ENCODE measurements at regions not wholly inside any gene's neighbourhood (a gene's known extent, or its start where the extent isn't known, plus 50 kb on each side); places are given as distances from the start of the nearest gene placed in this dataset.
"Not testable (repeated sequence)": the region's sequence is repeated elsewhere in the genome, so short reads cannot be mapped to it uniquely, and the experiment has no call there.

DNA sequence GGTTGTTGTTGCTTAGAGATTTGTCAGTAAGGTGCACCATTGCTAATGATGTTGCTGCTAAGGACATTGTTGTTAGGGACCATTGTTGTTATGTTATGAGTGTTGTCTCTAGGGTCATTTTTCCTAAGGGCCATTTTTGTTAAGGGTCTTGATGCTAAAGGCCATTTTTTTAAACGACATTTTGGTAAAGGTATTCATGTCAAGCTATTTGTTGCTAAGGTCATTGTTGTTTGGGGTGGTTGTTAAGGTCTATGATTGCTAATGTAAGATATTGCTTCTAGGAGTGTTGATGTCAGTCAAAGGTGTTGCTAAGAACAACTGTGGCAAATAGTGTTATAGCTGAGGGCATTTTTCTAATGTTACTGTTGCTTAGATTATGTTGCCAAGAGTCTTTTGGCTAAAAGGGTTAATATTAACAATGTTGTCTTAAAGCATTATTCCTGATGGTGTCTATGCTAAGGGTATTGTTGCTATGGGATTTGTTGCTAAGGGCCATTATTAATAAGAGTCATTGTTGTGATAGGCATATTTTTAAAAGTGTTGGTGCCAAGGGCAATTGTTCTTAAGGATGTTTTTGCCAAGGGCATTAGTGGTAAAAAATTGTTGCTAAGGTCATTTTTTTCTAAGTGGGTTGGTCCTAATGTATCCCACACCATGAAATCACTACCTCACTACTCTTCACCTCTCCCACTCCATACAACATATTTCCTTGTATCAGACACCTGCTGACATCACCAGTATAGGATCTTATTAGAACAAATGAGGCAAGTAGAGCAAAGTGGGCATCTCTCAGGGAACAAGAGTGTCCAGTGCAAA, 56.2 kb downstream of the SPATA31A6 start:
- peak overlapping the region; percentile 2 for H3K27ac Mint-ChIP-seq
- not testable (repeated sequence) for DNase-seq (ENCODE audit: low spot score in 2 of 2); H3K9me3 Mint-ChIP-seq; H3K36me3 Mint-ChIP-seq; H3K4me1 Mint-ChIP-seq; H3K4me3 Mint-ChIP-seq; H3K27me3 Mint-ChIP-seq
- ATAC-seq (ENCODE audit: low read depth) = peak; percentile 14

DNA sequence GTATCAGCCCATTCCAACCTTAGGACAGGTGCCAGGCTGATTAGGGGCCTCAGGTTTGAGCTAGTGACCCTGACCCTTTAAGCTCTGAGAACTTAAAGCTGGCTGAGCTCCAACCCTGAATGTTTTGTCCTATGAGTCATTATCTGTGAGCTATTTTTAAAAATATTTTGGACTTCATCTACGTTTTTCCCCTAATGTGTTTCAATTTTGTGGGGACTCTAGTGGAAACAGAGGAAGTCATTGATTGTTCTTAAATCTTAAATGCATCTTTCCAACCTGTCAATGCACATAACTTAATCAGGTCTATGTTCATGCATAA, 56.8 kb downstream of the SPATA31A6 start:
- not testable (repeated sequence) for H3K36me3 Mint-ChIP-seq

DNA sequence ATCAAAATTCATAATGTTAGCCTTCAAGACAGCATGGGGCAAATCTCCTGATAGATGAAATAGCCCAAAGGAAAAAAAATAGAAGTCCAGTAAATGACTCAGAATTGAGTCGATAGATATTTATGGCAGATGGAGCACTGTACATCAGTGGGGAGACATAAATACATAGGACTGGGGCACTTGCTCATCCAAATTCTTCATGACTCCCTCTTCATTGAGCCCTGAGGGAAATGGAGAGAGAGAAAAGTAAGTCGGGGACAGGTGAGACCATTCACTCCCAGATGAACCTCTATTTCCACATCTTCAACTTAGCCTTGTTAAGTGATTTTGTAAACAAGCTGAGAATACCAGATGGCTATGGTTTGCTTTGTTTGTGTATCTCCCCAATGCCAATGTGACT, 59.8 kb downstream of the SPATA31A6 start:
- not testable (repeated sequence) for H3K4me3 Mint-ChIP-seq; H3K36me3 Mint-ChIP-seq; ATAC-seq (ENCODE audit: low read depth); H3K27me3 Mint-ChIP-seq; DNase-seq (ENCODE audit: low spot score in 2 of 2); H3K27ac Mint-ChIP-seq; H3K4me1 Mint-ChIP-seq; H3K9me3 Mint-ChIP-seq

More for the DNA sequence above, 56.8 kb downstream of the SPATA31A6 start:
- H3K9me3 Mint-ChIP-seq; H3K27me3 Mint-ChIP-seq; H3K27ac Mint-ChIP-seq; ATAC-seq (ENCODE audit: low read depth); H3K4me3 Mint-ChIP-seq; H3K4me1 Mint-ChIP-seq; DNase-seq (ENCODE audit: low spot score in 2 of 2): not testable (repeated sequence)

DNA sequence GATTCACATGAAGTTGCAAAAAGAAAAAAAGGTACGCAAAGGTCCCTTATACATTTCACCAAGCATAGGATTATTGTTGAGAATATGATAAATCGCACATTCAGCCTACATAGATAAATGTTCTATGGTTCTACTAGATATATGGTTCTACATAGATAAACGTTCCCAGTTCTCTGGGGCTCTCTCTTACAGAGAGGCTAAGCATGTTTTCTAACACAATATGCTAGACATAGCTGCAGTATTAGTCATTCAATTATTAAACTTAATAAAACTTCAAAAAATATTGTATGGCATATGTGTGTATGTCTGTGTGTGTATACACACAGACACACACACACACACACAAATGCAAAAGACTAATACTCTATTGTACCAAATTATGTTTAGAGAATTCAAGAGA, 60.4 kb downstream of the SPATA31A6 start:
- H3K9me3 Mint-ChIP-seq; DNase-seq (ENCODE audit: low spot score in 2 of 2); H3K4me3 Mint-ChIP-seq; H3K27ac Mint-ChIP-seq; H3K36me3 Mint-ChIP-seq; H3K4me1 Mint-ChIP-seq; H3K27me3 Mint-ChIP-seq; ATAC-seq (ENCODE audit: low read depth): not testable (repeated sequence)

DNA sequence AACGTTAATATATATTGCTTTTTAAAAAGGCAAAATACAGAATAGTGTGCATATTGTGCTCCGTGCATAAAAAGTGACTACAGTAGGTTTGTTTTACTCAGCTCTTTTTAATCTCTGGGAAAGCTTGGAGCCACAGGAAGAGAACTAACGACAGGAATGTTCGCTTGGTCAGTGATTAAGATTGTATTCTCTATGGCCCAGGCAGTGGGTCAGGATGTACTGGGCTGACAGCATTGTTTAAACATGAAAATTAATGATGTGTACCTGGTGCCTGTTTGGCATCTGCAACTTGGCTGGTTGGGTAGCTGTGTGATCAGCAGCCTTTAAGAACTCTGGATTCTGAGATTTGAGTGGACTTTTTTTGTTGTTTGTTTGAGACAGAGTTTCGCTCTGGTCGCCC, 85.3 kb downstream of the SPATA31A6 start:
- H3K9me3 Mint-ChIP-seq; DNase-seq (ENCODE audit: low spot score in 2 of 2); H3K4me3 Mint-ChIP-seq; H3K36me3 Mint-ChIP-seq; H3K27me3 Mint-ChIP-seq; H3K4me1 Mint-ChIP-seq; ATAC-seq (ENCODE audit: low read depth); H3K27ac Mint-ChIP-seq: not testable (repeated sequence)

DNA sequence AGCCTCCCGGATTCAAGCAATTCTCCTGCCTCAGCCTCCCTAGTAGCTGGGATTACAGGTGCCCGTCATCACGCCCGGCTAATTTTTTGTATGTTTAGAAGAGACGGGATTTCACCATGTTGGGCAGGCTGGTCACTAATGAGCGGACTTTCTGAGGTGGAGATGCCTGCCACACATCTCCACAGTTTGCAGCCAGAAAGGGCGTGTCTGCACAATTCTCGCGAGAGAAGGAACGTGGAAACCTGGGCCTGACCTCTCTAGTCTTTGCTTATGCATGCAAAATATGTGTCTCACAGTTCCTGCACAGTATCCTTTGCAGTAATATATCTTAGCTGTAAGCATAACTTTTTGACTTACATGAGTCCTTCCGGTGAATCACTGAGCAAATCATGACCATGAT, 85.7 kb downstream of the SPATA31A6 start:
- not testable (repeated sequence) for H3K27me3 Mint-ChIP-seq; H3K9me3 Mint-ChIP-seq; H3K27ac Mint-ChIP-seq; H3K36me3 Mint-ChIP-seq; H3K4me3 Mint-ChIP-seq; DNase-seq (ENCODE audit: low spot score in 2 of 2); ATAC-seq (ENCODE audit: low read depth); H3K4me1 Mint-ChIP-seq

GRCh38 chr9:42273191-42273590, 89.7 kb downstream of the SPATA31A6 start:
- ATAC-seq (ENCODE audit: low read depth); DNase-seq (ENCODE audit: low spot score in 2 of 2); H3K4me1 Mint-ChIP-seq; H3K9me3 Mint-ChIP-seq; H3K27me3 Mint-ChIP-seq; H3K36me3 Mint-ChIP-seq; H3K4me3 Mint-ChIP-seq; H3K27ac Mint-ChIP-seq: not testable (repeated sequence)

- Mint-ChIP-seq H3K36me3 (no peaks in the 10 kb centered on the region), H3K9me3 (peaks cover 1% of the 10 kb centered on the region), H3K27me3 (peaks cover 1% of the 10 kb centered on the region), H3K4me3 (no peak overlapping the region), H3K27ac (no peak overlapping the region), H3K4me1 (no peaks in the 10 kb centered on the region)
- DNase-seq (ENCODE audit: low spot score in 2 of 2) (no peak), ATAC-seq (ENCODE audit: low read depth) (no peak)
Observed at GRCh38 chr9:42275141-42275540, 91.7 kb downstream of the SPATA31A6 start.

- H3K4me1 Mint-ChIP-seq; H3K9me3 Mint-ChIP-seq; ATAC-seq (ENCODE audit: low read depth); H3K36me3 Mint-ChIP-seq; H3K4me3 Mint-ChIP-seq; DNase-seq (ENCODE audit: low spot score in 2 of 2); H3K27ac Mint-ChIP-seq; H3K27me3 Mint-ChIP-seq: not testable (repeated sequence)
Observed at GRCh38 chr9:42282531-42283178, 99.2 kb downstream of the SPATA31A6 start.

- not testable (repeated sequence) for H3K27me3 Mint-ChIP-seq; H3K36me3 Mint-ChIP-seq; H3K4me3 Mint-ChIP-seq; H3K9me3 Mint-ChIP-seq; ATAC-seq (ENCODE audit: low read depth); DNase-seq (ENCODE audit: low spot score in 2 of 2); H3K27ac Mint-ChIP-seq; H3K4me1 Mint-ChIP-seq
Observed at GRCh38 chr9:42283179-42283543, 99.7 kb downstream of the SPATA31A6 start.

GRCh38 chr9:42286145-42286845, 102.8 kb downstream of the SPATA31A6 start:
- H3K4me1 Mint-ChIP-seq; H3K4me3 Mint-ChIP-seq; H3K27me3 Mint-ChIP-seq; H3K27ac Mint-ChIP-seq; DNase-seq (ENCODE audit: low spot score in 2 of 2); H3K9me3 Mint-ChIP-seq; H3K36me3 Mint-ChIP-seq; ATAC-seq (ENCODE audit: low read depth): not testable (repeated sequence)

DNA sequence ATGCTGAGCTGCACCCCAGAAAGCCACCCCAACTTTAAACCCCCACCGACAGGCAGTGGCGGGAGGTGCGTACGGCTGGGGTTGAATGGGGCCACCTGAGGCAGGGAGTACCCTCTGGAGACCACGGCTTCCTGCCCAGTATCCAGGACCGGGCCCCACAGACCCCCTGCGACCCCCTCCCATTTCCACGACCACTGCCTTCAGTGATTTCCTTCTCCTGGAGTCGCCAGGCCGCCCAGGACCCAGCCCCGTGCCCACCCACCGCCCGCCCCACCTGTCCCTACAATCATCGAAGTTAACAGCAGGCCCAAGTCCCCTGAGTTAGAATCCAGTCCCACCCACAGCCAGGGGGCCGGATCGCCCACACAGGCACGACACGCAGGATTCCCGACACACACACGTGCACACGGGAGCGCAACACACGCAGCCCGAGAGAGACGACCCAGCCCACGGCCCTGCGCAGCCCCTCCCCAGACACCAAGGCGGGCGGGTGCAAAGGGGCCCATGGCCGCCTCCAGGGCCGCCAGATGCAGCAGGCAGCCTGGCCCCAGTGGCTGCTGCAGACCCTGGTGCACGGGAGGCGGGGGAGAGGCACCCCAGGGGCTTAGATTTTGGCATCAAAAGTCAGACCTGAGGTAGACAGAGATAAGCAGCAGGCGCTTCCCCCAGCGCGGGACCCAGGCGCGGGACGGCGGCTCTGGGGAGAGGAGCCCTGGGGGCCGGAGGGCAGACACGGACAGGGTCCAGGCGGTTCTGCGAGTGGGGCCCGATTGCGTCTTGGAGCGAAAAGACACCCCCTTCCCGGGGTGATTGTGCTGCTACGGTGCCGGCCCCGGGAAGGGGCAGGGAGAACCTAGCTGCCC, 104.8 kb downstream of the SPATA31A6 start:
- ATAC-seq (ENCODE audit: low read depth); H3K9me3 Mint-ChIP-seq; H3K27ac Mint-ChIP-seq; H3K36me3 Mint-ChIP-seq; DNase-seq (ENCODE audit: low spot score in 2 of 2); H3K4me3 Mint-ChIP-seq; H3K4me1 Mint-ChIP-seq; H3K27me3 Mint-ChIP-seq: not testable (repeated sequence)

DNA sequence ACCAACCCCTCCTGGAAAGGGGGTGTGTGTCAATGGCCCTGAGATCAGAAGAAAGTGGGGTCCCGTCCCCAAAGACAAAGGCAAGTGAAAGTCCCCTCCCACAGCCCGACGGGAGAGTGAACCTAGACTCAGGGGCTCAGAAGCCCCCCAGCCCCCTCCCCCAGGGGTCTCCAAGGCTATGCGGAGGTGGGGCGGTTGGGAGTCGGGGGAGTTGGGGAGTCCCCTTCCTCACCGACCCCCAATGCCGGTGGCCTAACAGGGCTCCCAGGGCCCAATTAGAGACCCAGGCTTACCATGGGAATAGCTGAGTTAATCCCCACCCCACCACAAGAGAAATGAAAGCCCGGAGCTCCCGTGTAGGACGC, 105.4 kb downstream of the SPATA31A6 start:
- not testable (repeated sequence) for H3K36me3 Mint-ChIP-seq; H3K27ac Mint-ChIP-seq; H3K27me3 Mint-ChIP-seq; H3K4me1 Mint-ChIP-seq; H3K4me3 Mint-ChIP-seq; H3K9me3 Mint-ChIP-seq; DNase-seq (ENCODE audit: low spot score in 2 of 2); ATAC-seq (ENCODE audit: low read depth)

DNA sequence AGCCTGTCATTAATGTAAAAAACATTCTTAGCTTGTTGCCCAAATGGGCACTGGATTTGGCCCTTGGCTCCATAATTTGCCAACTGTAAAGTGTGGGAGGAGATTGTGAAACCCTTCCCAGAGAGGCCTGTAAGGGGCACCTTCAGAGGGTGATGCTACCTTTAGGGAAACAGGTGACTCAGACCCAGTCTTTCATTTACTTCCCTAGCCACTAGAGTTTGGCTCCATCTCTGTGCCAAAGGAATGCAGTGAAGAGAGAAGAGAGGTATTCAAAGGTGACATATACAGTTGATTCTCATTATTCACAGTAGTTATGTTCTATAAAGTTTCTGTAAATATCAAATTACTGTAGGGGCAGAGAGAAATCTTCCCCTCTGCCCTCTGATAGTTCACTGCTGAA, 116.7 kb downstream of the SPATA31A6 start:
- H3K9me3 Mint-ChIP-seq; DNase-seq (ENCODE audit: low spot score in 2 of 2); H3K27me3 Mint-ChIP-seq; H3K27ac Mint-ChIP-seq; H3K4me3 Mint-ChIP-seq; H3K36me3 Mint-ChIP-seq; H3K4me1 Mint-ChIP-seq; ATAC-seq (ENCODE audit: low read depth): not testable (repeated sequence)
